ENCODE measurements at regions not wholly inside any gene's neighbourhood (a gene's known extent, or its start where the extent isn't known, plus 50 kb on each side); places are given as distances from the start of the nearest gene placed in this dataset.

DNA sequence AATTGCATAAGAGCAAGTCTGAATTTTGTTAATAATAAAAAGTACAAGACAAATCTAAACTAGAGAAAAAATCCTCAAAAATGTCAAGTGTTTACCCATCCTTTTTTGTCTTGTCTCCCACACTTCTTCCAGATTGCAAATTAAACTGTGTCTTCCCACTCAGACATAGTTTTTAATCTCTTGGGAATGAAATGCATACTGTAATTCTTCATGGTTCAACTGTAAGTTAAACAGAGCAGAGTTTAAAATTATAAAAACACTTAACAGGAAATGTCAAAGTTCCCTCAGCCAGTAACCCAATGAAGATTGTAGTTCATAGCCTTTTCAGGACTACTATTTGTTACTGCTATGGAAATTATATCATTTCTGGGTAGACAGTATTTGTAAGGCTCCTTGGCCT, 171.8 kb downstream of the UBE2E3 start:
- no peak for DNase-seq

- no peak for DNase-seq
Measured at GRCh38 chr2:181152701-181153100, 172.3 kb downstream of the UBE2E3 start.

GRCh38 chr2:181153886-181154285, 173.5 kb downstream of the UBE2E3 start:
- DNase-seq, result no peak

DNA sequence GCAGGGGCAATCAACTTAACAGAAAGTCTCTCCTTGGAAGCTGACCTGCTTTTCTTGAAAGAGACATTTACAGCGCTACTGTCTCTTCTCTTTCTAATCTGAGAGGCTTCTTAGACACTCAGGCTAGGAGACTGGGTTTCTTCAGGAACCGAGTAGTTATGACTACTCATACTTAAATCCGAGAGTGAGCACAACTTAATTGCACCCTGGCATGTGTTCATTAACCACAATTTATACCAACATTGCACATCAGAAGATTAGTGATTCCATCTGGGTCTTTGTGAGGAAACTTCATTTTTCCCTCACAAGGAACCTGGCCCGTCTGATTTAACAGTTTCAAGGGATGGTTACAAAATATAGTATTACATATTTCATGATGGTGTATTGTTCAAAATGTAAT, 176.9 kb downstream of the UBE2E3 start:
- DNase-seq, result no peak

DNA sequence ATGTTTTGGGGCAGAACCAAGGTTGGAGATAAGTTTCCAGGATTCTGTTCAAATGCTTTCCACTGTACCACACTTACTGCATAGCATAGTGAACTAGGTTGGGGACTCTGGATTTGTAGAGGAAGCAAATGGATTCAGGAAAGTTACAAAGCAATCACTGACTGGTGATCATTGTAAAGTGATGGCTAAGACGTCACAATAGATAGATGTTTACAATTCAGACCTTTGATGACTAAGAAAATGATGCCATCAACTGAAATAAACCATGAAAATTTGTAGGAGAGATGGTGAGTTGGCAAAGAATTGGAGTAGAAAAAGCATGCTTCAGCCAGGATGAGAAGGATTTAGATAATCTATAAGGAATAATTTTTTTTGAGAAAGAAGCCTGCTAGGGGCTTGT, 178.0 kb downstream of the UBE2E3 start:
- DNase-seq, result no peak

DNA sequence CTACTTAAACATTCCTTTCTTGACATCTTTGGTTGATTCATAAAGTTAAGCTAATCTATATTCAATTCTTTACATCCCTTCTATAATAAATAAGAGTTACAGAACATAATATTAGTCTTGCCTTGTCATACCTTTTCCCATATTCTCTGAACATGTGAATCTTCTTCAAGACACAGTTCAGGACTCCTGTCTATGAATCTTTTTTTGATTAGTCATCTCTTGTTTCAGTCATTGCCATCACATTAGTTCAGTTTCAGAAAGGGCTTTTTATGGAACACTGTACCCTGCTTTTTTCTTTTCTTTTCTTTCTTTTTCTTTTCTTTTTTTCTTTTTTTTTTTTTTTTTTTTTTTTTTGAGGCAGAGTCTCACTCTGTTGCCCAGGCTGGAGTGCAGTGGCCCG, 181.2 kb downstream of the UBE2E3 start:
- DNase-seq, result no peak

GRCh38 chr2:181163139-181163538, 182.7 kb downstream of the UBE2E3 start:
- no peak for DNase-seq

DNA sequence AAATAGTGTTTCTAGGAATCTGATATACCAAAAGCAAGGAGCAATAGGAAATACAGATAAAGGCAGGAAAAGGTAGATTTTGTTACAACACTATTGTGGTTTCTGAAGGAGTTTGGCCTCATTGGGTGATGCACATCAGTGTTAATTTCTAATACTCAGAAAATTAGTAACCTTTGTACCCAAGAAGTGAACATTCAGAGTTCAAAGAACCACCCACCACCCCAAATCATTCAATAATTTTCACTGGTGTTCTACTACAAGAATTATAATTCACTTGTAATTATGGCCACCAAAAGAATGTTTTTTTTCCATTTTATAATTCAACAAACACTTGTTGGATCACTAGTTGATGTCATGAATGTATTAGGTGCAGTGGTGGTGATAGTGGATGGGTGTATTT, 183.3 kb downstream of the UBE2E3 start:
- no peak for DNase-seq

DNA sequence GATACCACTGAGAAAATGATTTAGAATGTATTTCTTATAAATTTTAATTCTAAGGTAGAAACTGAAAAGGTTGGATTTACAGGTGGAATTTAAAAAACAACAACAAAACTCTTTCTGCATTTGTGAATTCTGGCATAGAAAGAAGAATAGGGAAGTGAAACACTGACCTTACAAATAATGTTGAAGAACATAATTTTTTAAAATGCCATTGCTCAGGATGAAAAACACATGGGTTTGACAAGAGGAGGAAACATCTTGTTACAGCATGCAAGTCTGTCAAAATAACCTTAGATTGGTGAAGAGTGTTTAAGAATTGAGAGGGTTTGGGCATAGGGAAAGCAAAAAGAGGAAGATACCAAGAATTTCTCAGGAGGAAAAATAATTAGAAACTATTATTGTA, 184.3 kb downstream of the UBE2E3 start:
- no peak for DNase-seq

DNA sequence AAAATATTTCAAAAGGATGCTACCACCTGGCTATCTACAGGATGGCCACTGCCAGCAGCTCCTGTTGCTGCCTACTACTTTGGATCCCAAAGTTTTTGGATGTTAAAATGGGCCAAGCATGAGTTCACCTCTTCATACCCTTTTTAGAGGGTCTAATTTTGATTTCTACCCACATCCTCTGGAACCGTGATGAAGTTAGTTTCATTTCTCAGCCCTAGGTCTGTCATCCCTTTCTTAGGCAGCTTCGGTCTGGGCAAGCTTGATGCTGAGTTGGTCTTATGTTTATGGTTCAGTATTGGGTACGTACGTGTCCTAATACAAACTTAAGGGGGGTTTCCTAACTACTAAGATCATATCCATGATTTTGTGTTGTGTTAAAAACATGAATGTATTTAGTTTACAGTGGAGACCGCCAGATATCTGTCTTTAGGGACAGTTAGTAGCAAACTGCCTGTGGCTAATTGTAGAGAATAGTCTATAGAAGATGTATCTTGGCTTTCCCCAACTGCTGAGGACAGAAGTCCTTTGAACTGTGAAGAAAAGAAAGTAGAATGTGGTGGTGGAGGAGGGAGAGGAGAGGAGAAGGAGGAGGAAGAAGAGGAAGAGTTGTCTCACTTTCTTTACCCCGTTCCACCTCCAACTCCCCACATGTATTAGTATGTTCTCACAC, 184.9 kb downstream of the UBE2E3 start:
- DNase-seq, result no peak

GRCh38 chr2:181169503-181169902, 189.1 kb downstream of the UBE2E3 start:
- no peak for DNase-seq

- DNase-seq, result no peak
Measured at GRCh38 chr2:181170256-181170655, 189.9 kb downstream of the UBE2E3 start.

GRCh38 chr2:181172676-181173075, 192.3 kb downstream of the UBE2E3 start:
- no peak for DNase-seq

- no peak for DNase-seq
Measured at GRCh38 chr2:181174611-181175580, 194.5 kb downstream of the UBE2E3 start.

DNA sequence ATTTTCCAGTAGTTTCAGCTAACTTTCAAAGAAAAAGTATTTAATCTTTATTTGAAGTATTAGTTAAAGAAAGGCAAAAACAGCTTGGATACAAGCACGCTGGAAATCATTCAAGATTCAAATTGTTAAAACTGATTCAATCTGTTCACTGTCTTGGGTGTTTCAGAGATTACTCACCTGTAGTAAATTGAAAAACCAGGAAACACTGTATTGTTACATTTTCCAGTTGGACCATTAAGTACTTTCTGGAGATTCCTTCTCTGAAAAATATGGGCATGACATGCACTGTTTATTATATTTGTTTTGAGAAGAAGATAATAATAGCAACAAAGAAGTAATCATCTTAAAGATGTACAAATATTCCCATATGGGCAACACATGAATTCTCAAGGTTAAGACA, 196.1 kb downstream of the UBE2E3 start:
- DNase-seq, result no peak

DNA sequence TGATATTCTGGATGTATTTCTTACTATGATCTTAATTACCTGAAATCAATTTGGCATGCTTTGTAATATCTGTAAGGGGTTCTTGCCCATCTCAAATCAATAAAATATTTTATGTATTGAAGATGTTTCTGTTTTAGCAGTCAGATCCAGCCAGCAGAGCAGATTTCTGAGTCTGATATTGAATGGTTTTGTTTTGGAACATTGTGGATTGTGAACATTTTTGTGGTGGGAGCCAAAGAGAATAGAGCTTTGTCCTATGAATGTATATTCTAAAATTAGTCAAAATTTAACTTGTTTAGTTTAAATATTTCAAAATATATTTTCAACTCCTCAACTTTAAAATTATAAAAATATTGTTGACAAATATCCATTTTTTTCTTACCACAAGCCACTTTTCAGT, 197.0 kb downstream of the UBE2E3 start:
- DNase-seq, result no peak

DNA sequence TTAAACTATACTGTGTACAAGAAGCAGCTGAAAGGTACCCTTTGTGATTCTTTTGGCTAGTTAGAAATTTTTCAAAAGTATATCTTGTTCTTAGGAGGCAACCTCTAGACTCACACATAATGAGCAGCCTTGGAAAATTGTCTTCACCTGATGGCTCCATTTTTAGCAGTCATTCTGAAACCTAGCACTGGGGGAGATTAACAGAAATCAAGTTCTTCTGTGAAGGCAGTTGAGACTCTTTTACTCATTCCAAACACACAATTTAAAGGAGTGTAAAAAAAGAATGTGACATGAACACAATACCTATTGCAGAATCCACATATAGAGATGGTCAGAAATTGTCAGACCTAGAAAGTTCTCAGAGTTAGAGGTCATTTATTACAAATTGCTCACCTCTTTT, 197.7 kb downstream of the UBE2E3 start:
- no peak for DNase-seq

DNA sequence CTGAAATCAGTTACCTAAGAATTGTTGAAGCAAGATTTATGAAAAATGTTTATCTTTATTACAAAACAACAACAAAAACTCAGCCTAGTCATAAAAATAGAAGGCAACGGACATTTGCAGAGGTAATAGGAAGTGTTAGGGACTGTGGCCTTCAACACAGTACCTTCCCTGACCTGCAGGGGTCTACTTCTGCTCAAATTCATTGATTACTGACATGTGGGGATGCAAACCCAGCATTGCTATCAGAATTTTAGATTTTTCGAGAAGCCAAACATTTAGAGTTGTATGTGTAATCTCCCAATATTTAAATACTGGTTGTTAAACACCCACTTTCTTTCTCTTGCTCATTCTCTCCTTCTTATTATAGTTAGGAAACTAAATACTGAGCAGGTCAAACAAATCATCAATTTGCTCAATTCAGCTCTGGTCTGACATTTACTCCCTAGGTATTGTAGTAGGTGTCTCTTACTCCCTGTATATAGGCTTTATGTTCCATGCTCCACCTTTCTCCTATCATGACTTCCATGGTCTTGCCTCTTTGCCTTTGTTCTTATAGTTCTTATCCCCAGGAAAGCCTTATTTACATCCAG, 198.5 kb downstream of the UBE2E3 start:
- DNase-seq, result no peak

GRCh38 chr2:181183878-181184542, 203.6 kb downstream of the UBE2E3 start:
- no peak for DNase-seq

GRCh38 chr2:181185421-181185820, 205.0 kb downstream of the UBE2E3 start:
- no peak for DNase-seq

- no peak for DNase-seq
Measured at GRCh38 chr2:181185948-181186347, 205.5 kb downstream of the UBE2E3 start.

DNA sequence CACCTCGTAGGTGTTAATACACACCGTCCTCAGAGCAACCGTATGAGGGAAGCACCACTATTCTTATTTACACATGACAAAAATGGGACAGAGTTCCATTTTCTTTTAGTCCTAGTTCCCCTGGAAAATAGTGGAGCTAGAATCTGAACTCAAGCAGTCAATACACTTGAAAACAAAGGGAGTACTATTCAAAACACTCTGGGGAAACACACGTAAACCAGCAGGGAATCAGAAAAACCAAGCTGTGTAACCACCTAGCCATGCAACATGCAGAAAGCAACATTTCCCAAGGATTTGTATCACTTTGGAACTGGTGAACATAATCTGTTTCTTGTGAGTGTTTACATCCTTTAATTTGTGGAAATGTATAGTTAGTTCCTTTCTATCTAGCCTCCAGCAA, 208.2 kb downstream of the UBE2E3 start:
- DNase-seq, result no peak

DNA sequence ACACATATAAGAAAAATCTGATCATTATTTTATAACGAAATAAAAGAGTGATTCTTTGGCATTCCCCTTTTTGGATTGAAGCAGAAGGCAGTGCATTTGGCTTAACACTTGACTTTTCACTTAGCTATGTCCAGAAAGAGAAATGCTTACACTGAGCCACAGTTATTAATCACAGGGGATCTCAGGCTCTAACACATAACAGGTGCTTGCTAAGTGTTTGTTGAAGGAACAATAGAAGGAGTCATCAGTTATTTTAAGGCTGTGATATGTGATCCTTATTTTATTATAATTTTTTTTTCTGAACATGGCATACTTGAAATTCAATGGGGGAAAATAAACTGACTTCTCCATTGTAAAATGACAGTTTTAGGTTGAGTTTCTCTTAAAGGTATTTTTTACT, 209.5 kb downstream of the UBE2E3 start:
- no peak for DNase-seq

Measured in retina (tissue), 1 donor.